ENCODE measurements at regions not wholly inside any gene's neighbourhood (a gene's known extent, or its start where the extent isn't known, plus 50 kb on each side); places are given as distances from the start of the nearest gene placed in this dataset.

GRCh38 chr3:135779024-135779423 is 186.5 kb upstream of the PPP2R3A start:
- H3K27ac ChIP-seq (ENCODE audit: low read depth, low read length), result no peak overlapping the region
- WGBS (ENCODE audit: insufficient coverage), result 80% methylated on average over 1 of the region's 1 CpG
- no peaks in the 10 kb centered on the region for H3K27me3 ChIP-seq (ENCODE audit: control insufficient read depth, insufficient read depth, low read length)
- no peak for DNase-seq (ENCODE audit: low read depth in 4 of 6, low spot score in 6 of 6)
- no peak overlapping the region for H3K4me3 ChIP-seq (ENCODE audit: low read depth, low read length)
- H3K4me1 ChIP-seq (ENCODE audit: control insufficient read depth, insufficient read depth, low read length), result no peaks in the 10 kb centered on the region
- H3K36me3 ChIP-seq (ENCODE audit: control insufficient read depth, insufficient read depth, low read length), result no peaks in the 10 kb centered on the region
- no peaks in the 10 kb centered on the region for H3K9me3 ChIP-seq (ENCODE audit: control insufficient read depth, insufficient read depth, low read length)

- H3K4me1 ChIP-seq (ENCODE audit: control insufficient read depth, insufficient read depth, low read length), result no peaks in the 10 kb centered on the region
- no peaks in the 10 kb centered on the region for H3K27me3 ChIP-seq (ENCODE audit: control insufficient read depth, insufficient read depth, low read length)
- H3K27ac ChIP-seq (ENCODE audit: low read depth, low read length), result no peak overlapping the region
- peak in 1 of 6 donors; percentile 91 for DNase-seq (ENCODE audit: low read depth in 4 of 6, low spot score in 6 of 6)
- no peaks in the 10 kb centered on the region for H3K36me3 ChIP-seq (ENCODE audit: control insufficient read depth, insufficient read depth, low read length)
- no peaks in the 10 kb centered on the region for H3K9me3 ChIP-seq (ENCODE audit: control insufficient read depth, insufficient read depth, low read length)
- WGBS (ENCODE audit: insufficient coverage), result 82% methylated on average over 5 of the region's 6 CpGs
- no peak overlapping the region for H3K4me3 ChIP-seq (ENCODE audit: low read depth, low read length)
Measured at GRCh38 chr3:135779590-135780235, 185.8 kb upstream of the PPP2R3A start.

DNA sequence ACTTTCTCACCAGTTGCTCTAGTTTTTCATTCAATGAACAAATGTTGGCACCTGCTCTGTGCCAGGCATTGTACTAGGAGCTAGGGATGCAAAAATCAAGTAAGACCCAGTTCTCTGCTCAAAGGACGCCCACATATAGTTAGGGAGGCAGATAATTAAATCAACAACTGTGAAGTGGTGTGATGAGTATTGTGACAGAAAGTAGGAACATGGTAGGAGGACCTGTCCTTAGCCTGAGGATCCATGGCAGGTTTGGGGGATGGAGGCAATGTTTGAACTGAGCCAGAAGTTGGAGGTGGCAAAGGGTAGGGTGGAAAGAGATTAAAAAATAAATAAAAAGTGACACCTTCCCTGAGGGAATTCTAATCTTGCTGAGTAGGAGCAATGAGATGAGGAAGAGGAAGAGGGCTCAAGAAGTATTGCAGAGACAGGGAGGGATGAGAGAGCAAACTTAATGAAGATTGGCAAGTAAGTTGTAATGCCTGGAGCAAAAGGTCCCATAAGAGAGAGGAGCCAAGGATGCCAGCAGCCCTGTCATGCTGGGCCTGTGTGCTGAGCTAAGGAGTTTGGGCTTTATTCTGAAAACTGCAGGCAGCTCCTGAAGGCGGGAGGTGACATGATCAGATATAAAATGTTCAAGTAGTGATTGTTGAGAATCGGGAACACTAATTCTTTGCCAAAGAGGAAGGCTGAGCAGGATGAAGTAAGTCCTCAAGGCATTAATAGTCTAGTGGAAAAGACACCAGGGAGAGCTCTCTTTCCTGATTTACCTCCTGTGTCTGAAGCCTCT is 184.3 kb upstream of the PPP2R3A start:
- Histone ChIP-seq H3K9me3 (ENCODE audit: control insufficient read depth, insufficient read depth, low read length) (no peaks in the 10 kb centered on the region), H3K4me1 (ENCODE audit: control insufficient read depth, insufficient read depth, low read length) (no peaks in the 10 kb centered on the region), H3K4me3 (ENCODE audit: low read depth, low read length) (no peak overlapping the region), H3K27me3 (ENCODE audit: control insufficient read depth, insufficient read depth, low read length) (no peaks in the 10 kb centered on the region), H3K27ac (ENCODE audit: low read depth, low read length) (no peak overlapping the region), H3K36me3 (ENCODE audit: control insufficient read depth, insufficient read depth, low read length) (no peaks in the 10 kb centered on the region)
- DNase-seq (ENCODE audit: low read depth in 4 of 6, low spot score in 6 of 6), result no peak
- 88% methylated on average over 3 of the region's 3 CpGs for WGBS (ENCODE audit: insufficient coverage)

GRCh38 chr3:135784557-135784956 is 181.0 kb upstream of the PPP2R3A start:
- H3K27ac ChIP-seq (ENCODE audit: low read depth, low read length), result no peak overlapping the region
- no peak overlapping the region for H3K4me3 ChIP-seq (ENCODE audit: low read depth, low read length)
- 93% methylated on average over 1 of the region's 1 CpG for WGBS (ENCODE audit: insufficient coverage)
- no peaks in the 10 kb centered on the region for H3K36me3 ChIP-seq (ENCODE audit: control insufficient read depth, insufficient read depth, low read length)
- peaks cover 7% of the 10 kb centered on the region for H3K4me1 ChIP-seq (ENCODE audit: control insufficient read depth, insufficient read depth, low read length)
- H3K9me3 ChIP-seq (ENCODE audit: control insufficient read depth, insufficient read depth, low read length), result no peaks in the 10 kb centered on the region
- no peak for DNase-seq (ENCODE audit: low read depth in 4 of 6, low spot score in 6 of 6)
- no peaks in the 10 kb centered on the region for H3K27me3 ChIP-seq (ENCODE audit: control insufficient read depth, insufficient read depth, low read length)

DNA sequence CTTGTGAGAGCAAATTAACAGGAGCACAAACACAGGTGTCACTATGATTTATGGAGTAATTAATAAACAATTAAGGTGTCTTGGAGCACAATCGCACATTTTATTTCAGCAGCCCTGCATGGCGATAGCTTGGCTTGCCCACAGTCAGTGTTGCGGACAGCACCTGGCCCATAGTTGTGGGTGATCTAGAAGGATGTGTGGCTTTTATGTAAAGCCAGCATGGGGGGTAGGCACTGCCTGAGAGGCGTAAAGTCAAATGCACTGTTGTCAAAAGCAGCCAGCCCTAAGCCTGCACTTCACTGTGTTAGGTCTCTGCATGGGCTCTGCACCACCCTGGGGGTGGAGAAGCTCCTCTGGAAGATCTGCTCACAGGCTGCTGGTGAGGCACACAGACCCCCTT is 177.4 kb upstream of the PPP2R3A start:
- Histone ChIP-seq H3K4me1 (ENCODE audit: control insufficient read depth, insufficient read depth, low read length) (peaks cover 7% of the 10 kb centered on the region), H3K9me3 (ENCODE audit: control insufficient read depth, insufficient read depth, low read length) (no peaks in the 10 kb centered on the region), H3K4me3 (ENCODE audit: low read depth, low read length) (no peak overlapping the region), H3K27ac (ENCODE audit: low read depth, low read length) (no peak overlapping the region), H3K27me3 (ENCODE audit: control insufficient read depth, insufficient read depth, low read length) (no peaks in the 10 kb centered on the region), H3K36me3 (ENCODE audit: control insufficient read depth, insufficient read depth, low read length) (no peaks in the 10 kb centered on the region)
- no peak for DNase-seq (ENCODE audit: low read depth in 4 of 6, low spot score in 6 of 6)
- 54% methylated on average over 4 of the region's 4 CpGs for WGBS (ENCODE audit: insufficient coverage)

DNA sequence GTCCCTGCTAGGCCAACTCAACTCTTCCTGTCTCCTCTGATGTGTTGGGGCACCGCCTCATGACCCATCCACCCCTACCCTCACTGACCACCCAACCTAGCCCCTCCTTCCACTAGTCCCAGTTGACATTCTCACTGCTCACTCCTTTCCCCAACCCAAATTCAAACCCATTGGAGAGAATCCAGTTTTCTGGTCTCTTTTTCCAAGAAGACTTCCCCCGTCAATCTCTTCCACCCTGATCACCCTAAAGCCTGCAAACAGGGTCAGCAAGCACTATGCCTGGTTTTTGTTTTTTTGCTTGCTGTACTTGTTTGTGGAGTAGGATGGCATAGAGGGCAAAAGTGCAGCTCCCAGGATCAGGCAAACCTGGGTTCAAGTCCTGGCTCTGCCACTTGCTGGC is 176.6 kb upstream of the PPP2R3A start:
- Histone ChIP-seq H3K4me1 (ENCODE audit: control insufficient read depth, insufficient read depth, low read length) (peaks cover 7% of the 10 kb centered on the region), H3K9me3 (ENCODE audit: control insufficient read depth, insufficient read depth, low read length) (no peaks in the 10 kb centered on the region), H3K27ac (ENCODE audit: low read depth, low read length) (no peak overlapping the region), H3K36me3 (ENCODE audit: control insufficient read depth, insufficient read depth, low read length) (no peaks in the 10 kb centered on the region), H3K27me3 (ENCODE audit: control insufficient read depth, insufficient read depth, low read length) (no peaks in the 10 kb centered on the region), H3K4me3 (ENCODE audit: low read depth, low read length) (no peak overlapping the region)
- WGBS (ENCODE audit: insufficient coverage), result 94% methylated on average over 1 of the region's 2 CpGs
- DNase-seq (ENCODE audit: low read depth in 4 of 6, low spot score in 6 of 6), result no peak

DNA sequence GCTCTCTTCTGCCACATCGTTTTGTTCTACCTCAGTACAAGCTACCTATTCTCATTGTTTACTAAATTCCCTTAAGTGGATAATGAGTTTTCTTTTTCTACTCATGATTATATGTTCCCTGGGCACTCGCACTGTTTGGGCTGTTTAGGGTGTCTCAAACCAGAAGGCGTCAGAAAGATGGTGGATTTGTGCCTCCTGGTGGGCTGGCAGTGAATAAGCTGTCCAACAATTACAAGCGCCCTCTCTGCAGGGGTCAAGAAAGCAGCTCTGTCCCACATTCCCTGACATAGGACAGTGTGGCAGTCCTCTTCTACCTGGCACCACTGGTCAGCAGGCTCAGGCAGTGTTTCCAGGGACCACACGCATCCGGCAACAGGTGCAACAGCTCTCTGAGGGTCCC is 173.4 kb upstream of the PPP2R3A start:
- WGBS (ENCODE audit: insufficient coverage), result 91% methylated on average over 3 of the region's 6 CpGs
- H3K36me3 ChIP-seq (ENCODE audit: control insufficient read depth, insufficient read depth, low read length), result no peaks in the 10 kb centered on the region
- no peaks in the 10 kb centered on the region for H3K9me3 ChIP-seq (ENCODE audit: control insufficient read depth, insufficient read depth, low read length)
- no peak overlapping the region for H3K27ac ChIP-seq (ENCODE audit: low read depth, low read length)
- H3K4me1 ChIP-seq (ENCODE audit: control insufficient read depth, insufficient read depth, low read length), result peaks cover 3% of the 10 kb centered on the region
- H3K4me3 ChIP-seq (ENCODE audit: low read depth, low read length), result no peak overlapping the region
- no peak for DNase-seq (ENCODE audit: low read depth in 4 of 6, low spot score in 6 of 6)
- no peaks in the 10 kb centered on the region for H3K27me3 ChIP-seq (ENCODE audit: control insufficient read depth, insufficient read depth, low read length)

DNA sequence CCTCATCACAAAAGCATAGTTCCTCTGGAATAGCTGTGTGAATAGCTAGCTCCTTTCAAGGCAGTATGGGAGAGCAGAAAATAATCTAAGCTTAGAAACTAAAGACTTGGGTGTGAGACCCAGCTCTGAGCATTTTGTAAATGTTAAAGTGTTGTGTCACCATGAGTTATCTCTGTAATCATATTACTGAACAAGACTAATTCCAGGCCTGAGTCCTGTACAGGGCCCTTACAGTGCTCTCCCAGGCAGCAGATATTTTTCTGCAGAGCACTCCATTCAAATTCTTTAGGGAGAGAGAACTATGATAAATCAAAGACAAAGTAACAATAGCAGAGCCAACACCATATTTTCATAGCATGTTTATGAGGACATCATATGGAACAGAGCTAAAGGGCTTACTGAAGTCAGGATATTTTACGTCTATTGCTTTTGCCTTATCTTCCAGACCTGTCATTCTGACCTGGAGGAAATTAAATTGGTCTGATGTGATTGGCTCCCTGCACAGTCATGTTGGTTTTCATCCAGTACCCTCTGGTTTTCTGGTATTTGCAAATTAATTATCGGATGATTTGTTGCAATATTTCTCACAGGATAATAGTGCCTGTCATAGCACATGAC is 172.6 kb upstream of the PPP2R3A start:
- WGBS (ENCODE audit: insufficient coverage), result 100% methylated on average over 1 of the region's 2 CpGs
- H3K36me3 ChIP-seq (ENCODE audit: control insufficient read depth, insufficient read depth, low read length), result no peaks in the 10 kb centered on the region
- no peak overlapping the region for H3K4me3 ChIP-seq (ENCODE audit: low read depth, low read length)
- H3K9me3 ChIP-seq (ENCODE audit: control insufficient read depth, insufficient read depth, low read length), result no peaks in the 10 kb centered on the region
- no peaks in the 10 kb centered on the region for H3K27me3 ChIP-seq (ENCODE audit: control insufficient read depth, insufficient read depth, low read length)
- no peaks in the 10 kb centered on the region for H3K4me1 ChIP-seq (ENCODE audit: control insufficient read depth, insufficient read depth, low read length)
- H3K27ac ChIP-seq (ENCODE audit: low read depth, low read length), result no peak overlapping the region
- DNase-seq (ENCODE audit: low read depth in 4 of 6, low spot score in 6 of 6), result no peak

DNA sequence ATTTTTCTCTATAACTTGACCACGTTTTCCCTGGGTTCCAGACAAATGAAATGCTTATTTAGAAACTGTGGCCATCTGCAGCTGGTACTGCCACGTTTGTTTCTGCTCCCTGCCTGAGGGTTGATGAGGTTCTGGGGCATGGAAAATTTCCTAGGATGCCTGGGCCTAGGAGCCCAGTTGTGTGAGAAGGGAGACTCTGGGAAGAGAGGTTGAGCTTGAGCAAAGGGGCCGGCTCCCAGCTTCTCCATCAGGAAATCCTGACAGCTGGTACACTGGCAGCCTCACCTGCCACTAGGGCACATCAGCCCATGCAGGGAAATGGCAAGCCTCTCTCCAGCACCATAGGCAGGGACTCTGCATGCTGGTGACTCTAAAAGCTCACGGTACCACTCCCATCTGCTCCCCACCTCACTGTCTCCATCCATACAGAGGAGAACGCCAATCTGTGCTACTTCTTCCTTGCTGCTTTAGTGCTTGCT is 165.4 kb upstream of the PPP2R3A start:
- 54% methylated on average over 4 of the region's 5 CpGs for WGBS (ENCODE audit: insufficient coverage)
- no peak overlapping the region for H3K27ac ChIP-seq (ENCODE audit: low read depth, low read length)
- H3K9me3 ChIP-seq (ENCODE audit: control insufficient read depth, insufficient read depth, low read length), result no peaks in the 10 kb centered on the region
- H3K36me3 ChIP-seq (ENCODE audit: control insufficient read depth, insufficient read depth, low read length), result no peaks in the 10 kb centered on the region
- no peak overlapping the region for H3K4me3 ChIP-seq (ENCODE audit: low read depth, low read length)
- H3K27me3 ChIP-seq (ENCODE audit: control insufficient read depth, insufficient read depth, low read length), result no peaks in the 10 kb centered on the region
- peaks cover 14% of the 10 kb centered on the region for H3K4me1 ChIP-seq (ENCODE audit: control insufficient read depth, insufficient read depth, low read length)
- DNase-seq (ENCODE audit: low read depth in 4 of 6, low spot score in 6 of 6), result no peak

Measured in spinal cord (tissue), 9 donors.